ENCODE measurements at regions not wholly inside any gene's neighbourhood (a gene's known extent, or its start where the extent isn't known, plus 50 kb on each side); places are given as distances from the start of the nearest gene placed in this dataset.

DNA sequence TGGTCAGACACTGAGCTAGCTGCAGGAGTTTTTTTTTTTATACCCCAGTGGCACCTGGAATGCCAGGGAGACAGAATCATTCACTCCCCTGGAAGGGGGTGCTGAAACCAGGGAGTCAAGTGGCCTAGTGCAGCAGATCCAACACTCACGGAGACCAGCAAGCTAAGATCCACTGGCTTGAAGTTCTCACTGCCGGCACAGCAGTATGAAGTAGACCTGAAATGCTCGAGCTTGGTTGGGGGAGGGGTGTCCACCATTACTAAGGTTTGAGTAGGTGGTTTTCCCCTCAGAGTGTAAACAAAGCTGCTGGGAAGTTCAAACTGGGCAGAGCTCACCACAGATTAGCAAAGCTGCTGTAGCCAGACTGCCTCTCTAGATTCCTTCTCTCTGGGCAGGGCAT is 537.9 kb upstream of the LCORL start (continued):
- TF ChIP-seq CEBPB (IDR thresholded peaks at IDR 0.05; ENCODE audit: borderline replicate concordance in 1 of 2, low read depth in 2 of 2, low read length in 2 of 2) (no peak), CHD1 (IDR thresholded peaks at IDR 0.05; ENCODE audit: low read depth, low read length) (no peak), POLR2AphosphoS2 (IDR thresholded peaks at IDR 0.05; ENCODE audit: low read depth, low read length) (no peak), FOXK2 (IDR thresholded peaks at IDR 0.05) (no peak), SMAD1 (IDR thresholded peaks at IDR 0.05; ENCODE audit: low read depth, partially characterized antibody) (no peak), YBX1 (IDR thresholded peaks at IDR 0.05) (no peak), ZBED1 (IDR thresholded peaks at IDR 0.05; ENCODE audit: borderline replicate concordance) (no peak), NFYB (IDR thresholded peaks at IDR 0.05; ENCODE audit: insufficient read depth, low read depth, low read length) (no peak), ZNF207 (IDR thresholded peaks at IDR 0.05; ENCODE audit: borderline replicate concordance) (no peak)
- TF ChIP-seq, protein P1, sequence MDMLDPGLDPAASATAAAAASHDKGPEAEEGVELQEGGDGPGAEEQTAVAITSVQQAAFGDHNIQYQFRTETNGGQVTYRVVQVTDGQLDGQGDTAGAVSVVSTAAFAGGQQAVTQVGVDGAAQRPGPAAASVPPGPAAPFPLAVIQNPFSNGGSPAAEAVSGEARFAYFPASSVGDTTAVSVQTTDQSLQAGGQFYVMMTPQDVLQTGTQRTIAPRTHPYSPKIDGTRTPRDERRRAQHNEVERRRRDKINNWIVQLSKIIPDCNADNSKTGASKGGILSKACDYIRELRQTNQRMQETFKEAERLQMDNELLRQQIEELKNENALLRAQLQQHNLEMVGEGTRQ (IDR thresholded peaks at IDR 0.05; ENCODE audit: borderline replicate concordance, low read depth, low read length): no peak
- TF ChIP-seq, protein P2, sequence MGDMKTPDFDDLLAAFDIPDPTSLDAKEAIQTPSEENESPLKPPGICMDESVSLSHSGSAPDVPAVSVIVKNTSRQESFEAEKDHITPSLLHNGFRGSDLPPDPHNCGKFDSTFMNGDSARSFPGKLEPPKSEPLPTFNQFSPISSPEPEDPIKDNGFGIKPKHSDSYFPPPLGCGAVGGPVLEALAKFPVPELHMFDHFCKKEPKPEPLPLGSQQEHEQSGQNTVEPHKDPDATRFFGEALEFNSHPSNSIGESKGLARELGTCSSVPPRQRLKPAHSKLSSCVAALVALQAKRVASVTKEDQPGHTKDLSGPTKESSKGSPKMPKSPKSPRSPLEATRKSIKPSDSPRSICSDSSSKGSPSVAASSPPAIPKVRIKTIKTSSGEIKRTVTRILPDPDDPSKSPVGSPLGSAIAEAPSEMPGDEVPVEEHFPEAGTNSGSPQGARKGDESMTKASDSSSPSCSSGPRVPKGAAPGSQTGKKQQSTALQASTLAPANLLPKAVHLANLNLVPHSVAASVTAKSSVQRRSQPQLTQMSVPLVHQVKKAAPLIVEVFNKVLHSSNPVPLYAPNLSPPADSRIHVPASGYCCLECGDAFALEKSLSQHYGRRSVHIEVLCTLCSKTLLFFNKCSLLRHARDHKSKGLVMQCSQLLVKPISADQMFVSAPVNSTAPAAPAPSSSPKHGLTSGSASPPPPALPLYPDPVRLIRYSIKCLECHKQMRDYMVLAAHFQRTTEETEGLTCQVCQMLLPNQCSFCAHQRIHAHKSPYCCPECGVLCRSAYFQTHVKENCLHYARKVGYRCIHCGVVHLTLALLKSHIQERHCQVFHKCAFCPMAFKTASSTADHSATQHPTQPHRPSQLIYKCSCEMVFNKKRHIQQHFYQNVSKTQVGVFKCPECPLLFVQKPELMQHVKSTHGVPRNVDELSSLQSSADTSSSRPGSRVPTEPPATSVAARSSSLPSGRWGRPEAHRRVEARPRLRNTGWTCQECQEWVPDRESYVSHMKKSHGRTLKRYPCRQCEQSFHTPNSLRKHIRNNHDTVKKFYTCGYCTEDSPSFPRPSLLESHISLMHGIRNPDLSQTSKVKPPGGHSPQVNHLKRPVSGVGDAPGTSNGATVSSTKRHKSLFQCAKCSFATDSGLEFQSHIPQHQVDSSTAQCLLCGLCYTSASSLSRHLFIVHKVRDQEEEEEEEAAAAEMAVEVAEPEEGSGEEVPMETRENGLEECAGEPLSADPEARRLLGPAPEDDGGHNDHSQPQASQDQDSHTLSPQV (IDR thresholded peaks at IDR 0.05): no peak
- TF ChIP-seq, protein P3, sequence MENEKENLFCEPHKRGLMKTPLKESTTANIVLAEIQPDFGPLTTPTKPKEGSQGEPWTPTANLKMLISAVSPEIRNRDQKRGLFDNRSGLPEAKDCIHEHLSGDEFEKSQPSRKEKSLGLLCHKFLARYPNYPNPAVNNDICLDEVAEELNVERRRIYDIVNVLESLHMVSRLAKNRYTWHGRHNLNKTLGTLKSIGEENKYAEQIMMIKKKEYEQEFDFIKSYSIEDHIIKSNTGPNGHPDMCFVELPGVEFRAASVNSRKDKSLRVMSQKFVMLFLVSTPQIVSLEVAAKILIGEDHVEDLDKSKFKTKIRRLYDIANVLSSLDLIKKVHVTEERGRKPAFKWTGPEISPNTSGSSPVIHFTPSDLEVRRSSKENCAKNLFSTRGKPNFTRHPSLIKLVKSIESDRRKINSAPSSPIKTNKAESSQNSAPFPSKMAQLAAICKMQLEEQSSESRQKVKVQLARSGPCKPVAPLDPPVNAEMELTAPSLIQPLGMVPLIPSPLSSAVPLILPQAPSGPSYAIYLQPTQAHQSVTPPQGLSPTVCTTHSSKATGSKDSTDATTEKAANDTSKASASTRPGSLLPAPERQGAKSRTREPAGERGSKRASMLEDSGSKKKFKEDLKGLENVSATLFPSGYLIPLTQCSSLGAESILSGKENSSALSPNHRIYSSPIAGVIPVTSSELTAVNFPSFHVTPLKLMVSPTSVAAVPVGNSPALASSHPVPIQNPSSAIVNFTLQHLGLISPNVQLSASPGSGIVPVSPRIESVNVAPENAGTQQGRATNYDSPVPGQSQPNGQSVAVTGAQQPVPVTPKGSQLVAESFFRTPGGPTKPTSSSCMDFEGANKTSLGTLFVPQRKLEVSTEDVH (IDR thresholded peaks at IDR 0.05; ENCODE audit: low read depth, partially characterized antibody): no peak

Measured in GM12878 (cell line).